Osteocyte (in vitro differentiated cells): ENCODE measurements at regions not wholly inside any gene's neighbourhood (a gene's known extent, or its start where the extent isn't known, plus 50 kb on each side); places are given as distances from the start of the nearest gene placed in this dataset.

Source experiments
- DNase-seq: peaks from one replicate; pipeline ENCODE4 v3.0.0; 2021; ENCODE audit warnings: mixed read lengths; ENCODE audit not compliant: unreplicated experiment; ENCODE audit errors: extremely low spot score
- H3K27ac Mint-ChIP-seq: one replicate; pipeline ENCODE4 v1.8.0; 2021; ENCODE audit warnings: mild to moderate bottlenecking, mixed read lengths; ENCODE audit not compliant: unreplicated experiment
- H3K27me3 Mint-ChIP-seq: one replicate; pipeline ENCODE4 v1.8.0; 2021; ENCODE audit warnings: mixed read lengths; ENCODE audit not compliant: unreplicated experiment
- H3K36me3 Mint-ChIP-seq: one replicate; pipeline ENCODE4 v1.8.0; 2021; ENCODE audit warnings: mixed read lengths; ENCODE audit not compliant: unreplicated experiment
- H3K4me1 Mint-ChIP-seq: one replicate; pipeline ENCODE4 v1.8.0; 2021; ENCODE audit warnings: mixed read lengths; ENCODE audit not compliant: unreplicated experiment
- H3K4me3 Mint-ChIP-seq: one replicate; pipeline ENCODE4 v1.8.0; 2021; ENCODE audit warnings: mild to moderate bottlenecking, moderate library complexity, mixed read lengths; ENCODE audit not compliant: unreplicated experiment
- H3K9me3 Mint-ChIP-seq: one replicate; pipeline ENCODE4 v1.8.0; 2021; ENCODE audit warnings: mixed read lengths; ENCODE audit not compliant: unreplicated experiment
- CTCF ChIP-seq: fragments of 200-600 bp; sonication (generic); IDR thresholded peaks from 2 replicates; pipeline ENCODE4 v1.5.0; 2021; ENCODE audit warnings: antibody characterized with exemption, mild to moderate bottlenecking, moderate library complexity

GRCh38 chr18:26656944-26657536 is 108.7 kb upstream of the KCTD1 start:
- DNase-seq, result peak; percentile 89
- TF ChIP-seq CTCF, result peak; percentile 48
- no peaks in the 10 kb centered on the region for H3K9me3 Mint-ChIP-seq
- H3K4me3 Mint-ChIP-seq, result peak overlapping the region; percentile 91
- no peaks in the 10 kb centered on the region for H3K36me3 Mint-ChIP-seq
- peaks cover 26% of the 10 kb centered on the region for H3K4me1 Mint-ChIP-seq
- H3K27ac Mint-ChIP-seq, result peak overlapping the region; percentile 28
- peaks cover 69% of the 10 kb centered on the region for H3K27me3 Mint-ChIP-seq

GRCh38 chr18:26656431-26656943 is 108.1 kb upstream of the KCTD1 start:
- H3K9me3 Mint-ChIP-seq, result no peaks in the 10 kb centered on the region
- H3K4me3 Mint-ChIP-seq, result peak overlapping the region; percentile 75
- no peak for TF ChIP-seq CTCF
- no peak for DNase-seq
- no peaks in the 10 kb centered on the region for H3K36me3 Mint-ChIP-seq
- H3K27me3 Mint-ChIP-seq, result peaks cover 68% of the 10 kb centered on the region
- no peak overlapping the region for H3K27ac Mint-ChIP-seq
- H3K4me1 Mint-ChIP-seq, result peaks cover 26% of the 10 kb centered on the region

GRCh38 chr18:26655525-26656430 is 107.4 kb upstream of the KCTD1 start:
- Mint-ChIP-seq H3K9me3 (no peaks in the 10 kb centered on the region), H3K4me3 (peak overlapping the region; percentile 75), H3K27ac (peak overlapping the region; percentile 52), H3K36me3 (no peaks in the 10 kb centered on the region), H3K4me1 (peaks cover 26% of the 10 kb centered on the region), H3K27me3 (peaks cover 70% of the 10 kb centered on the region)
- DNase-seq, result no peak
- peak; percentile 33 for TF ChIP-seq CTCF

GRCh38 chr18:26654616-26655524 is 106.5 kb upstream of the KCTD1 start:
- peaks cover 26% of the 10 kb centered on the region for H3K4me1 Mint-ChIP-seq
- H3K27me3 Mint-ChIP-seq, result peaks cover 71% of the 10 kb centered on the region
- H3K4me3 Mint-ChIP-seq, result peak overlapping the region; percentile 75
- H3K9me3 Mint-ChIP-seq, result no peaks in the 10 kb centered on the region
- no peaks in the 10 kb centered on the region for H3K36me3 Mint-ChIP-seq
- no peak for TF ChIP-seq CTCF
- no peak for DNase-seq
- H3K27ac Mint-ChIP-seq, result peak overlapping the region; percentile 52
